HEK293T (cell line): ENCODE measurements at regions not wholly inside any gene's neighbourhood (a gene's known extent, or its start where the extent isn't known, plus 50 kb on each side); places are given as distances from the start of the nearest gene placed in this dataset.

Source experiments
- ARNT ChIP-seq: fragments of 450-650 bp; IDR thresholded peaks from 2 replicates; pipeline ENCODE4 v1.6.1; 2017; ENCODE audit warnings: mild to moderate bottlenecking
- ELF4 ChIP-seq: fragments of 450-650 bp; IDR thresholded peaks from 2 replicates; pipeline ENCODE4 v1.6.1; 2017; ENCODE audit warnings: antibody characterized with exemption
- FOXK2 ChIP-seq: fragments of 450-650 bp; IDR thresholded peaks from 2 replicates; pipeline ENCODE4 v1.6.1; 2016; ENCODE audit warnings: mild to moderate bottlenecking
- FOXM1 ChIP-seq: fragments of 450-650 bp; IDR thresholded peaks from 2 replicates; pipeline ENCODE4 v1.6.1; 2017; ENCODE audit warnings: mild to moderate bottlenecking, borderline replicate concordance
- L3MBTL2 ChIP-seq: fragments of 450-650 bp; conservative IDR thresholded peaks from 2 replicates; pipeline ENCODE4 v1.6.1; 2016; ENCODE audit warnings: mild to moderate bottlenecking
- SUZ12 ChIP-seq: fragments of 450-650 bp; IDR thresholded peaks from 2 replicates; pipeline ENCODE4 v1.6.1; 2016; ENCODE audit warnings: mild to moderate bottlenecking
- TARDBP ChIP-seq: fragments of 450-650 bp; IDR thresholded peaks from 2 replicates; pipeline ENCODE4 v1.6.1; 2016

GRCh38 chr2:42928692-42929545 lies 136.5 kb upstream of the HAAO start:
- TF ChIP-seq ARNT: no peak
- TF ChIP-seq TARDBP: no peak
- TF ChIP-seq SUZ12: no peak
- TF ChIP-seq L3MBTL2: no peak
- TF ChIP-seq FOXM1: no peak
- no peak for TF ChIP-seq FOXK2
- TF ChIP-seq ELF4: no peak
